ENCODE measurements at regions not wholly inside any gene's neighbourhood (a gene's known extent, or its start where the extent isn't known, plus 50 kb on each side); places are given as distances from the start of the nearest gene placed in this dataset.

DNA sequence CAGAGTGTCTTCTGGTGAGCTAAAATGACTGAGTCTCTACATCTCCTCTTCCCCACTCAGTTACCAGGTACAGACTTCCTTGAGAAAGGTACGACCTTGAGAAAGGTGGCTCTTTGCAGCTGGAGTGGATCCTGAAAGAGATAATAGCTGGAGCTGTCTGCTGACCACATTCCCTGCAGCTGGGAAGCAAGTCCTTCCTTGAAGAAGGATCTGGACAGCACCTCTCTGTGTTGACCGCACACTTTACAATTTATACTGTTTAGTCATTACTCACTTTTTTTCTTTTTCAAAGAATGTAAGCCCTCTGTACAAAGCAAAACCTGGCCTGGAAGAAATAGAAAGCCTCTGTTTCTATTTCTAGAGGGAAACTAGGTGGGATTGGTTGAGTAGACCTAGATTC is 148.8 kb downstream of the MACIR start:
- TF ChIP-seq, protein P1, sequence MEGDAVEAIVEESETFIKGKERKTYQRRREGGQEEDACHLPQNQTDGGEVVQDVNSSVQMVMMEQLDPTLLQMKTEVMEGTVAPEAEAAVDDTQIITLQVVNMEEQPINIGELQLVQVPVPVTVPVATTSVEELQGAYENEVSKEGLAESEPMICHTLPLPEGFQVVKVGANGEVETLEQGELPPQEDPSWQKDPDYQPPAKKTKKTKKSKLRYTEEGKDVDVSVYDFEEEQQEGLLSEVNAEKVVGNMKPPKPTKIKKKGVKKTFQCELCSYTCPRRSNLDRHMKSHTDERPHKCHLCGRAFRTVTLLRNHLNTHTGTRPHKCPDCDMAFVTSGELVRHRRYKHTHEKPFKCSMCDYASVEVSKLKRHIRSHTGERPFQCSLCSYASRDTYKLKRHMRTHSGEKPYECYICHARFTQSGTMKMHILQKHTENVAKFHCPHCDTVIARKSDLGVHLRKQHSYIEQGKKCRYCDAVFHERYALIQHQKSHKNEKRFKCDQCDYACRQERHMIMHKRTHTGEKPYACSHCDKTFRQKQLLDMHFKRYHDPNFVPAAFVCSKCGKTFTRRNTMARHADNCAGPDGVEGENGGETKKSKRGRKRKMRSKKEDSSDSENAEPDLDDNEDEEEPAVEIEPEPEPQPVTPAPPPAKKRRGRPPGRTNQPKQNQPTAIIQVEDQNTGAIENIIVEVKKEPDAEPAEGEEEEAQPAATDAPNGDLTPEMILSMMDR (IDR thresholded peaks at IDR 0.05) = no peak
- TF ChIP-seq POLR2A (IDR thresholded peaks at IDR 0.05) = no peak
